GM12878 (cell line): ENCODE measurements at regions not wholly inside any gene's neighbourhood (a gene's known extent, or its start where the extent isn't known, plus 50 kb on each side); places are given as distances from the start of the nearest gene placed in this dataset.

ENCODE experiments used
- CTCF ChIP-seq, 3 experiments: IDR thresholded peaks in 2 of 3; conservative IDR thresholded peaks in 1 of 3; 2 replicates each; pipeline ENCODE4 v1.5.1; 2011; ENCODE audit warnings: low read depth in 3 of 3, low read length in 3 of 3, mild to moderate bottlenecking in 3 of 3, control low read depth in 2 of 3, moderate library complexity in 2 of 3, inconsistent platforms in 1 of 3, mixed read lengths in 1 of 3; ENCODE audit not compliant: control insufficient read depth in 2 of 3, insufficient read depth in 1 of 3; ENCODE audit errors: extremely low read depth in 1 of 3
- TARDBP ChIP-seq: IDR thresholded peaks from 2 replicates; pipeline ENCODE4 v1.6.1; 2016; ENCODE audit warnings: borderline replicate concordance
- USF2 ChIP-seq: IDR thresholded peaks from 2 replicates; pipeline ENCODE4 v1.6.1; 2011; ENCODE audit warnings: low read depth, low read length, improper control_type of control experiment, borderline replicate concordance

- TF ChIP-seq CTCF (IDR thresholded peaks at IDR 0.05 in 2 of 3, conservative IDR thresholded peaks at IDR 0.05 in 1 of 3; ENCODE audit: control insufficient read depth in 2 of 3, extremely low read depth in 1 of 3, insufficient read depth in 1 of 3, low read depth in 3 of 3, low read length in 3 of 3) (no peak), TARDBP (no peak), USF2 (no peak)
Measured at GRCh38 chr20:53793783-53794383, 200.2 kb upstream of the ZNF217 start.
